ENCODE measurements at regions not wholly inside any gene's neighbourhood (a gene's known extent, or its start where the extent isn't known, plus 50 kb on each side); places are given as distances from the start of the nearest gene placed in this dataset.

DNA sequence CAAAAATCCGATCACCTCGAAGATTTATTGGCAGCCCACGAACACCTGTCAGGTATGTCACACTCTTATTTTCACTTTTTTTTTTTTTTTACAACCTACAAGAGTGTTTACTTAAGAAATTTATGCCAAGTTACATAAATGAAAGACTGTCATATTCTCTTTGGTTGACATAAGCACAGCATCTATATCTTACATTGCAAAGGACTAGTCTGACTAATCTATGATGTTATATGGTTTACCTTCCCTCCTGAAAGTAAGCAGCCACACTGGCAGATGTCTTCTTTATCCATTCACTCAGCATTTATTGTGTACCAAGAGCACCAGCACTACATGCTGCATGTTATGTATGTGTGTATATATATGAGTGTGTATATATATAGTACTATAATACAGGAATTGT lies 156.3 kb downstream of the CDRT15L2 start:
- no peak for TF ChIP-seq POLR2A (IDR thresholded peaks at IDR 0.05)
- TF ChIP-seq, protein P1, sequence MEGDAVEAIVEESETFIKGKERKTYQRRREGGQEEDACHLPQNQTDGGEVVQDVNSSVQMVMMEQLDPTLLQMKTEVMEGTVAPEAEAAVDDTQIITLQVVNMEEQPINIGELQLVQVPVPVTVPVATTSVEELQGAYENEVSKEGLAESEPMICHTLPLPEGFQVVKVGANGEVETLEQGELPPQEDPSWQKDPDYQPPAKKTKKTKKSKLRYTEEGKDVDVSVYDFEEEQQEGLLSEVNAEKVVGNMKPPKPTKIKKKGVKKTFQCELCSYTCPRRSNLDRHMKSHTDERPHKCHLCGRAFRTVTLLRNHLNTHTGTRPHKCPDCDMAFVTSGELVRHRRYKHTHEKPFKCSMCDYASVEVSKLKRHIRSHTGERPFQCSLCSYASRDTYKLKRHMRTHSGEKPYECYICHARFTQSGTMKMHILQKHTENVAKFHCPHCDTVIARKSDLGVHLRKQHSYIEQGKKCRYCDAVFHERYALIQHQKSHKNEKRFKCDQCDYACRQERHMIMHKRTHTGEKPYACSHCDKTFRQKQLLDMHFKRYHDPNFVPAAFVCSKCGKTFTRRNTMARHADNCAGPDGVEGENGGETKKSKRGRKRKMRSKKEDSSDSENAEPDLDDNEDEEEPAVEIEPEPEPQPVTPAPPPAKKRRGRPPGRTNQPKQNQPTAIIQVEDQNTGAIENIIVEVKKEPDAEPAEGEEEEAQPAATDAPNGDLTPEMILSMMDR (IDR thresholded peaks at IDR 0.05) = no peak
